K562 (cell line): ENCODE measurements at regions not wholly inside any gene's neighbourhood (a gene's known extent, or its start where the extent isn't known, plus 50 kb on each side); places are given as distances from the start of the nearest gene placed in this dataset.

ENCODE experiments used
- ATAC-seq: fragments of 200-7000 bp; cut with Tn5 transposase; 3 replicates; pipeline ENCODE4 v1.9.1; 2020; ENCODE audit warnings: moderate library complexity
- BruUV-seq: library from RNA; stranded (reverse); fragments of 400-500 nt; replicated peaks from 2 replicates; lab custom pipeline; 2021; lab: Mats Ljungman, UMichigan
- CTCF ChIA-PET: fragments of 300-600 bp; formaldehyde crosslinking; extraction: SDS; loops from one replicate; lab custom pipeline; 2021; ENCODE audit warnings: low intra/inter-chr PET ratio; lab: Yijun Ruan, JAX
- POLR2A ChIA-PET: fragments of 300-600, 350-650 bp; sonication (Branson Sonifier 250); formaldehyde crosslinking; extraction: SDS; loops from one replicate; lab custom pipeline; 2021; ENCODE audit warnings: antibody characterized with exemption, inconsistent platforms; lab: Yijun Ruan, JAX
- DNase-seq, 4 experiments: peaks; one replicate each; pipeline versions ENCODE4 v3.0.0 to v3.0.0-alpha.2; 2011 to 2018; ENCODE audit warnings: low spot score in 3 of 4, mixed read lengths in 3 of 4; ENCODE audit errors: extremely low read depth in 1 of 4
- FAIRE-seq: peaks from 2 replicates; lab custom pipeline; 2011; peaks lifted over from hg19 to GRCh38; lab: Jason Lieb, UNC
- H2AFZ ChIP-seq: 2 replicates; pipeline ENCODE4 v1.6.0; 2011; ENCODE audit warnings: low read depth, low read length, control low read depth, inconsistent platforms
- H3K27ac ChIP-seq: fragments of 200-600 bp; 3 replicates; pipeline ENCODE4 v1.8.0; 2011; ENCODE audit warnings: low read depth, mild to moderate bottlenecking, control low read depth, inconsistent platforms, low read length, moderate library complexity, mixed read lengths; ENCODE audit errors: extremely low read depth
- H3K27me3 ChIP-seq, 2 experiments: fragments of 300-600 bp in 1 of 2; 2 replicates in 1 of 2; 3 replicates in 1 of 2; pipeline versions ENCODE4 v1.6.0 to v1.8.0; 2011; ENCODE audit warnings: inconsistent platforms in 2 of 2, low read length in 2 of 2, mild to moderate bottlenecking in 1 of 2, mixed read lengths in 1 of 2, moderate library complexity in 1 of 2; ENCODE audit not compliant: control insufficient read depth in 2 of 2, insufficient read depth in 2 of 2
- H3K36me3 ChIP-seq: fragments of 300-600 bp; 3 replicates; pipeline ENCODE4 v1.8.0; 2011; ENCODE audit warnings: mild to moderate bottlenecking, low read length, inconsistent platforms; ENCODE audit not compliant: control insufficient read depth, insufficient read depth
- H3K4me1 ChIP-seq, 2 experiments: fragments of 200-600 bp in 1 of 2; replicated peaks in 1 of 2; 2 replicates in 1 of 2; 3 replicates in 1 of 2; pipeline versions ENCODE4 v1.5.1 to v1.8.0; 2011; ENCODE audit warnings: inconsistent platforms in 2 of 2, low read length in 2 of 2, mild to moderate bottlenecking in 1 of 2, mixed read lengths in 1 of 2, moderate library complexity in 1 of 2; ENCODE audit not compliant: control insufficient read depth in 2 of 2, insufficient read depth in 2 of 2
- H3K4me2 ChIP-seq: 2 replicates; pipeline ENCODE4 v1.6.1; 2011; ENCODE audit warnings: low read length, control low read depth, inconsistent platforms, mixed read lengths; ENCODE audit not compliant: insufficient read depth
- H3K4me3 ChIP-seq: fragments of 200-600 bp; sonication (generic), shearing (Covaris generic); 2 replicates; pipeline ENCODE4 v1.5.1; 2016; ENCODE audit warnings: control low read depth, inconsistent platforms
- H3K79me2 ChIP-seq: fragments of 200-600 bp; 3 replicates; pipeline ENCODE4 v1.8.0; 2011; ENCODE audit warnings: low read length, inconsistent platforms; ENCODE audit not compliant: control insufficient read depth, insufficient read depth
- H3K9ac ChIP-seq, 2 experiments: 2 replicates each; pipeline versions ENCODE4 v1.6.0 to v1.6.1; 2011; ENCODE audit warnings: low read depth in 2 of 2, low read length in 2 of 2, control low read depth in 1 of 2, inconsistent platforms in 1 of 2, mild to moderate bottlenecking in 1 of 2, mixed read lengths in 1 of 2; ENCODE audit not compliant: insufficient read depth in 1 of 2
- H3K9me1 ChIP-seq: one replicate; pipeline ENCODE4 v1.6.0; 2011; ENCODE audit warnings: inconsistent platforms, mild to moderate bottlenecking, low read length, moderate library complexity; ENCODE audit not compliant: control insufficient read depth, insufficient read depth
- H3K9me3 ChIP-seq: replicated peaks from 2 replicates; pipeline ENCODE4 v1.5.1; 2011; ENCODE audit warnings: low read depth, low read length, inconsistent platforms; ENCODE audit not compliant: control insufficient read depth, insufficient read depth
- H4K20me1 ChIP-seq: replicated peaks from 2 replicates; pipeline ENCODE4 v1.6.1; 2011; ENCODE audit warnings: low read length, inconsistent platforms, mixed read lengths; ENCODE audit not compliant: control insufficient read depth, insufficient read depth
- AFF4 ChIP-seq: sonication (generic); formaldehyde crosslinking; IDR thresholded peaks from 2 replicates; pipeline ENCODE4 v1.8.0; 2023; ENCODE audit warnings: mild to moderate bottlenecking, missing genetic modification reagents
- NEUROD1 ChIP-seq: fragments of 150-350 bp; IDR thresholded peaks from 2 replicates; pipeline ENCODE4 v1.6.1; 2014; ENCODE audit warnings: borderline replicate concordance, low read length, low read depth; ENCODE audit not compliant: partially characterized antibody
- NKRF ChIP-seq: fragments of 450-650 bp; IDR thresholded peaks from 2 replicates; pipeline ENCODE4 v1.6.1; 2016; ENCODE audit warnings: borderline replicate concordance
- PREB ChIP-seq: sonication (generic); formaldehyde crosslinking; IDR thresholded peaks from 2 replicates; pipeline ENCODE4 v1.8.1; 2023; ENCODE audit warnings: mild to moderate bottlenecking, missing genetic modification reagents
- RNF219 ChIP-seq: fragments of 250-450 bp; sonication (Bioruptor Pico); IDR thresholded peaks from 2 replicates; pipeline ENCODE4 v1.5.0; 2022; ENCODE audit warnings: mild to moderate bottlenecking
- SRSF7 ChIP-seq: fragments of 200-400 bp; formaldehyde crosslinking; optimal IDR thresholded peaks from 2 replicates; pipeline ENCODE3; 2017; ENCODE audit warnings: mild to moderate bottlenecking, low read depth, low read length
- TAF1 ChIP-seq: IDR thresholded peaks from 2 replicates; pipeline ENCODE4 v1.6.1; 2011; ENCODE audit warnings: mild to moderate bottlenecking, low read length, moderate library complexity; ENCODE audit not compliant: insufficient read depth, control insufficient read depth, severe bottlenecking; ENCODE audit errors: extremely low read depth
- ZNF232 ChIP-seq: sonication (generic); formaldehyde crosslinking; IDR thresholded peaks from 2 replicates; pipeline ENCODE4 v1.8.0; 2022; ENCODE audit warnings: mild to moderate bottlenecking, missing genetic modification reagents
- ZNF239 ChIP-seq: fragments of 250-450 bp; sonication (Bioruptor Pico); IDR thresholded peaks from 2 replicates; pipeline ENCODE4 v1.4.0; 2020; ENCODE audit warnings: mild to moderate bottlenecking
- ZNF696 ChIP-seq: fragments of 250-450 bp; sonication (Bioruptor Pico); conservative IDR thresholded peaks from 2 replicates; pipeline ENCODE4 v1.4.0; 2020; ENCODE audit warnings: mild to moderate bottlenecking, moderate library complexity
- ZNF77 ChIP-seq: fragments of 250-450 bp; sonication (Bioruptor Pico); IDR thresholded peaks from 2 replicates; pipeline ENCODE4 v1.5.0; 2020
- WGBS: fragments of 100-300 bp; shearing (Covaris generic); methylation state at CpG from one replicate; pipeline ENCODE4 v1.1.6; 2016; ENCODE audit warnings: low coverage, mixed read lengths; ENCODE audit not compliant: insufficient coverage; ENCODE audit errors: missing lambda C conversion rate; 5-methylcytosine and 5-hydroxymethylcytosine counted together
- in situ Hi-C: fragments of 300-500 bp; cut with MboI; formaldehyde crosslinking; loops from 4 replicates; pipeline ENCODE4 v1.15.0; 2018; ENCODE audit warnings: inconsistent platforms, mixed read lengths
- intact Hi-C: fragments of 100-400 bp; cut with micrococcal nuclease; formaldehyde crosslinking; loops from 2 replicates; pipeline ENCODE4 v1.14.2; 2022

- TF ChIP-seq AFF4 (CRISPR knock-in tag) (no peak), PREB (CRISPR knock-in tag) (no peak), ZNF232 (no peak), NEUROD1 (no peak)
These were observed 147.8 kb upstream of the MED14 start (continued) for GRCh38 chrX:40883021-40883619.

GRCh38 chrX:40885989-40886388, 150.6 kb upstream of the MED14 start:
- intact Hi-C loops (no loop called here), in situ Hi-C loops (no loop called here)
- no peak overlapping the region for H3K9ac ChIP-seq
- H3K27ac ChIP-seq, result no peak overlapping the region
- H3K36me3 ChIP-seq, result no peaks in the 10 kb centered on the region
- ChIA-PET CTCF (interaction anchor here (0.5 kb wide), 1 partner anchor 87 kb away, joined by 3 read pairs; no protein-coding TSS in a partner anchor), POLR2A (interaction anchor here (0.6 kb wide), 1 partner anchor 40 kb away, joined by 3 read pairs; no protein-coding TSS in a partner anchor)
- no peaks in the 10 kb centered on the region for H3K79me2 ChIP-seq
- no peak overlapping the region for H3K4me2 ChIP-seq
- H2AFZ ChIP-seq, result no peak overlapping the region
- DNase-seq, result no peak
- H3K4me1 ChIP-seq, result no peaks in the 10 kb centered on the region
- no peaks in the 10 kb centered on the region for H3K9me1 ChIP-seq
- 59% methylated on average over 4 of the region's 4 CpGs for WGBS
- BruUV-seq, result no TSS peak
- no peak for FAIRE-seq
- H3K4me3 ChIP-seq, result no peak overlapping the region
- no peaks in the 10 kb centered on the region for H4K20me1 ChIP-seq
- no peaks in the 10 kb centered on the region for H3K9me3 ChIP-seq
- no peak for ATAC-seq
- H3K27me3 ChIP-seq, result no peaks in the 10 kb centered on the region
- no peak for TF ChIP-seq ZNF239 (CRISPR knock-in tag)
- no peak for TF ChIP-seq RNF219 (CRISPR knock-in tag)
- no peak for TF ChIP-seq ZNF77 (CRISPR knock-in tag)
- TF ChIP-seq TAF1, result no peak
- TF ChIP-seq ZNF696, result no peak
- TF ChIP-seq NKRF, result no peak
- TF ChIP-seq SRSF7, result no peak
